ENCODE measurements at regions not wholly inside any gene's neighbourhood (a gene's known extent, or its start where the extent isn't known, plus 50 kb on each side); places are given as distances from the start of the nearest gene placed in this dataset.
"Not testable (repeated sequence)": the region's sequence is repeated elsewhere in the genome, so short reads cannot be mapped to it uniquely, and the experiment has no call there.

GRCh38 chr6:80594461-80594860, 488.0 kb downstream of the BCKDHB start:
- DNase-seq (ENCODE audit: extremely low read depth, low read depth): no peak

- DNase-seq (ENCODE audit: extremely low read depth, low read depth): no peak
These were observed 486.0 kb downstream of the BCKDHB start for GRCh38 chr6:80592436-80592835.

- DNase-seq (ENCODE audit: extremely low read depth, low read depth): no peak
These were observed 479.8 kb downstream of the BCKDHB start for GRCh38 chr6:80586242-80586641.

DNA sequence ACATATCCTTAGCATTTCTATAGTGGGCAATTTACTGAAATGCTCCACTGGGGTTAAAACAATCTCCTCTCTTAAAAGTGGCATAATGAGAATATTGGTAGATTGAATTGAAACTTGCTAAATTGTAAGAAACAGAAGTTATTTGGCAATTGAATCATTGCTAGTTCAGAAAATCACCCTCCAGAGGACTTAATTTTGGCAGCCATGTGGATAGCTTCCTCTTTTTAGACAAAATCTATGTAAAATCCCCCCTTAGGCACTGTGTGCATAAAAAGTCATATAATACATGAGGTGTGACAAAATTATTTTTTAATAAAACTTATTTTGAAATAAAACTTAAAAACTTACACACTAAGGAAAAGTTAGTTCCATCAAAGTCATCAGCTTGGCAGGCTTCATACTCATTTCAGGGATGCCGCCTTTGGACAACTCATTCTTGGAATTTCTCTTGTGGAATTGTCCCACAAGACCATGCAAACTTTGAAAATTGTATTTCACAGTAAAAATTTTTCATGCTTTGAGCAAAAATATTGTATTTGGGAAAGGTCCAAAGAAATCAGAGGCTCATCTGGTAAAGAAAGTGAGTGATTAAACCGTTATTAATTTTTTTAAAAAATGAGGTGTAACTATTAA, 473.0 kb downstream of the BCKDHB start:
- DNase-seq (ENCODE audit: extremely low read depth, low read depth): no peak

DNA sequence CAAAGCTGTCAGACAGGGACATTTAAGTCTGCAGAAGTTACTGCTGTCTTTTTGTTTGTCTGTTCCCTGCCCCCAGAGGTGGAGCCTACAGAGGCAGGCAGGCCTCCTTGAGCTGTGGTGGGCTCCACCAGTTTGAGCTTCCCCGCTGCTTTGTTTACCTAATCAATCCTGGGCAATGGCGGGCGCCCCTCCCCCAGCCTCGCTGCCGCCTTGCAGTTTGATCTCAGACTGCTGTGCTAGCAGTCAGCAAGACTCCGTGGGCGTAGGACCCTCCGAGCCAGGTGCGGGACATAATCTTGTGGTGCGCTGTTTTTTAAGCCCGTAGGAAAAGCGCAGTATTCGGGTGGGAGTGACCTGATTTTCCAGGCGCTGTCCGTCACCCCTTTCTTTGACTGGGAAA, 466.8 kb downstream of the BCKDHB start:
- not testable (repeated sequence) for DNase-seq (ENCODE audit: extremely low read depth, low read depth)

DNA sequence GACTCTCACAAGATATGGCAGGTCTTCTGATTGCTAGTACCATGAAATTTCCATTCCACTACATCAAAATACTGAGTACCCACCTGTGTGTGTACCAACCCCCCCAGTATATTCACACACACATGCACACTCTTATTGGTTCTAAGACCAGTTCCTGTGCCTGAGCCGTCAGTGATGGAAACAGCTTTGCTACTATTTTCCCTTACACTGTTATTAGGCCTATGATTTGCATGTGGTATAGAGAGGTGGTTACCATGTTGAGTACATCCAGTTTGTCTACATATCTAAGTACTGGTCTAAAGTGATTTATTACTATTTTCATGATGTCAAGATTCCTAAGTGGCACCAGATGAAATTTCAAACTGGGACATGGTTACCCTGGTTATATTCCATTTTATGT, 459.9 kb downstream of the BCKDHB start:
- no peak for DNase-seq (ENCODE audit: extremely low read depth, low read depth)

DNA sequence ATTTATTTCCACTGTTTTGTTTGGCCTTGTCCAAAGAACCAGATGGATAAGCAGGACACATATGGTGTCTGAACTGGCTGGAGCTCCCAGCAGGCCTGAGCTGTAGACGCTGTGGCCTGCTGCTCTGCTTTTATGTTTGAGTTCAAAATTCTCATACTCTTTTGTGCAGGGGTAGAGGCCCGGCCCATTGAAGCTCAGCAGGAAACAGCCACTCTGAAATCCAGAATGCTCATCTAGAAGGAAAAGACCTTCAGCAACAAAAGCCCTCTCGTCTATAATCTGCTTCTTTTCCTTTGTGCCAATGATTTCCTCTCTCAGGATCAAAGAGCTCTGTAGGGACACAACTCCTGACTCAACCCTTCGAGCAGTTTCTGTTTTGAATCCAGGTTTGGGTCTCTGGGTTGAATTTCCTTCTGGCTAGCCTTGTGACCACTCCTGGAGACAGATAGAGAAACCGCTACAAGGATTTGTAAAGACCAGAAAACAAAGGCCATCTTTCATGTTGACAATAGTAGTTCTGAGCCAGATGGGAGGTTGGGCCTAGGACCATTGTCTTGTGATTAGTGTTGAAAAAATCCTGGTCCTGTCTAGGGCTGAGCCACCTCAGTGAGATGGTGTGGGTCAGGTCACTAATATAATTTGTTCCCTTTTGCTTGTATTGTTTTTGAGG, 446.7 kb downstream of the BCKDHB start:
- no peak for DNase-seq (ENCODE audit: extremely low read depth, low read depth)

GRCh38 chr6:80550748-80551147, 444.3 kb downstream of the BCKDHB start:
- no peak for DNase-seq (ENCODE audit: extremely low read depth, low read depth)

DNA sequence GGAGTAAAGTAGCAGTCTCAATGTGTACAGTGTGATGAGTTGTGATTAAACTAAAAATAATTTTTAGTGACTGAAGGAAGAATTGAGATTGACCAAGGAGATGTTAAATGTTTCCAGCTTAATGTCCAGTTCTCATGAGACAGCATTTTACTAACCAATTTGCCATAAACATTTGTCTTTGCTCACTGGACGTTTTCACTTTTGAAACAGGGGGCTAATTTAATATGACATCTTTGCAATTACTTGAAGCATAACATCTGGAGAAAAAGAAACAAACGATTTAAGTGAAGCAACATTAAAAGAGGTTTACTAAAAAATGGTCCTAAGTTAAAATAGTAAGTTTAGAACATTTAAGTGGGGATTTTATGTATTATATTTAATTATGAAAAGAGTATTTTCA, 443.8 kb downstream of the BCKDHB start:
- DNase-seq (ENCODE audit: extremely low read depth, low read depth): no peak

GRCh38 chr6:80548532-80548931, 442.1 kb downstream of the BCKDHB start:
- DNase-seq (ENCODE audit: extremely low read depth, low read depth): no peak

GRCh38 chr6:80547827-80548226, 441.4 kb downstream of the BCKDHB start:
- DNase-seq (ENCODE audit: extremely low read depth, low read depth): no peak

GRCh38 chr6:80544976-80545722, 438.7 kb downstream of the BCKDHB start:
- no peak for DNase-seq (ENCODE audit: extremely low read depth, low read depth)

DNA sequence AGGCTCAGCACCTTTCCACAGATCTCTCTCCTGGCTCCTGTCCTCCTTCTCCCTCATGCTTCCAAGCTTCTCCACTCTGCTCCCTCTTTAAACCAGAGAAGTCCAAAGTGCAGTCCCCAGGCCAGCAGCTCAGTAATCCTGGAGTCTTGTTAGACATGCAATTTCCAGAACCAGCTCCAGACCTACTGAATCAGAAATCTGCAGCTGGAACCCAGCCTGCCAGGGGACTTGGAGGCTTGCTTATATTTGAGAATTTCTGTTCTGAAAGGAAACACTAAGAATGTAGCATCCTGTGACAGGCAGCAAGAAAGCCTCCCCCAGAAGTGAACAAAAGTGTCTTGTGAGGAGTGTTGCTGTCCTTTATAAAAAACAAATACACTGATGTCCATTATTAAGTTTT, 438.1 kb downstream of the BCKDHB start:
- DNase-seq (ENCODE audit: extremely low read depth, low read depth): no peak

GRCh38 chr6:80543598-80544222, 437.2 kb downstream of the BCKDHB start:
- no peak for DNase-seq (ENCODE audit: extremely low read depth, low read depth)

GRCh38 chr6:80543151-80543550, 436.7 kb downstream of the BCKDHB start:
- no peak for DNase-seq (ENCODE audit: extremely low read depth, low read depth)

- DNase-seq (ENCODE audit: extremely low read depth, low read depth): no peak
These were observed 435.4 kb downstream of the BCKDHB start for GRCh38 chr6:80541886-80542285.

DNA sequence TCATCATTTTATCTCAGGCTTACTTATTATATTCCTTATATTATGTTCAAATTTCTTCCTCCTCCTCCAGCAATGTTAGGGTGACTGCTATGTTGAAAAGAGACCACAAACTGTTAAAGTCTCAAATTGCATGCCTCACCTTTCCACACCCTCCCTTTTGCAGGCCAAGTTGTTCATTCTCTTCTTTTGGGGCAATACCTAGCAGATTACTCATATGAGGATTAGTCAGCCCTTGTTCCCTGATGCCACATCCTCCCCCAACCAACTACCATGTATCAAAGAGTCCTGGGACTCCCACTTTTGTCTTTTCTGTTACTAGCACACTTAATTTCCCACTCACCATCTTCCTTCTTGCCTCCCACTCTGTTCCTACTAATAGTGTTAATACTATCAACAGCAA, 434.7 kb downstream of the BCKDHB start:
- DNase-seq (ENCODE audit: extremely low read depth, low read depth): no peak

DNA sequence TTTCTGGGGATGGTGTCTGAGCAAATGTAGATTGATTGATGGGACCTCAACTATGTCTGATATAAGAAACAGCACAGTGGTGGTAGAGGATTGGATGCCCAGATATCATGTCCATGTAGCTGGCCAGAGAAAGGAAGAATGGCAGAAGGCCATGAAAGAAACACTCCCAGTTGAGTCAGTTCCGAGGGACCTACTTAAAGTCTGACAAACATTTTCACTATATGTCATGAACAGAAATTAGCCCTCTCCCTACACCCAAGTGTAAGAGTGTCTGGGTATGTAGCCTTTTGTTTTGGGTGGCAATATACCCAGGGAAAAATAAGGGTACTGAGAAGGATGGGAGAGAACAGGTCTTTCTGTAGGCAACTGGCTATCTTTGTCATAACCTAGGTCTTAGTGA, 434.2 kb downstream of the BCKDHB start:
- DNase-seq (ENCODE audit: extremely low read depth, low read depth): no peak

DNA sequence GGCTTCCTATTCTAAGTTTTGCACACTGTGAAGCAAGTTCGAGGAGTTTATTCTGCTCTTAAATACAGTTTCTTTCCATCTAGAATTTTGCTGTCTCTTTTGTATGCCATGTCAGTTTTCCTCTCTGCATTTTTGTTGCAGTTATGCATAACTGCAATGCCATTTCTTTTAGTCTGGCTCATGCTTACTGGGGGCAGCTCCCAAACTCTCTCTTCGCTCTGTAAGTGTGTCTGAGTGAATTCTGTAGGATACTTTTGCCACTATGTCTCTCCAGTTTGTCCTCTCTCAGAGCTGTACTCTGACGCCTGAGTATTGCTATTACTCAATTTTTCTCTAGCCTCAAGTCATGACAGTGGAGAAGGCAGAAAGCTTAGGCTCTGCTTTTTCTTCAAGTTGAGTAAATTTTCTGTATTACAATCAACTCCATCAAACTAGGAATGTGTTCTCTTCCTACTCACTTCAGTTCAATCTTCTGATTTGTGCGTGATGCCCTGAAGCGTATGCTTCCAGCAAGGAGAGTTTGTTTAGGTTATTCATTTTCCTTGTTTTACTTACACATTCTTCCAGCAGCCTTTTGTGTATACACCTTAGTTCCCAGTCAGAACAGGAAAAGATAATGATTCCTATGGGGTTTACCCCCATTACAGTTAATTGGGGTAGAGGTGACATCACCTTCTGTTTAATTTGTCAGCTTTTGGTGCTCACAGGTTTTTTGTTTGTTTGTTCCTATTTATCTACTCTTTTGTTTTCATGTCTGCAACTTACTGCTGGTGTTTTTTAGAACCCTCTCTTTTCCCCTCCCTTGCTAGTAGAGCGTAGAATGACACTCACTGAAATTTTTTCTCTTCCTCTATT, 430.9 kb downstream of the BCKDHB start:
- DNase-seq (ENCODE audit: extremely low read depth, low read depth): no peak

GRCh38 chr6:80535914-80536565, 429.6 kb downstream of the BCKDHB start:
- DNase-seq (ENCODE audit: extremely low read depth, low read depth): no peak

Data from NCI-H460 (cell line).